Hepatocyte (in vitro differentiated cells): ENCODE measurements at regions not wholly inside any gene's neighbourhood (a gene's known extent, or its start where the extent isn't known, plus 50 kb on each side); places are given as distances from the start of the nearest gene placed in this dataset.

ENCODE experiments used
- CTCF ChIP-seq: fragments of 200-600 bp; sonication (generic); IDR thresholded peaks from 2 replicates; pipeline ENCODE4 v1.5.1; 2016; ENCODE audit warnings: antibody characterized with exemption, mild to moderate bottlenecking; ENCODE audit not compliant: poor library complexity
- EZH2phosphoT487 ChIP-seq: fragments of 200-600 bp; sonication (generic); IDR thresholded peaks from one replicate; pipeline ENCODE4 v1.6.1; 2018; ENCODE audit warnings: antibody characterized with exemption, mild to moderate bottlenecking, low read depth, moderate library complexity; ENCODE audit not compliant: unreplicated experiment, severe bottlenecking

GRCh38 chr1:80825067-80825466 is 975.7 kb upstream of the ADGRL2 start:
- TF ChIP-seq CTCF (no peak), EZH2phosphoT487 (no peak)
